Uterus (tissue), 2 donors: ENCODE measurements at regions not wholly inside any gene's neighbourhood (a gene's known extent, or its start where the extent isn't known, plus 50 kb on each side); places are given as distances from the start of the nearest gene placed in this dataset.

Experiments used
- CTCF ChIP-seq, 4 experiments: fragments of 200-600 bp in 2 of 4; fragments of 450-650 bp in 2 of 4; sonication (generic) in 2 of 4; IDR thresholded peaks; one replicate each; pipeline ENCODE4 v1.5.1; 2016 to 2019; ENCODE audit warnings: antibody characterized with exemption in 4 of 4, mild to moderate bottlenecking in 2 of 4, moderate library complexity in 1 of 4
- POLR2A ChIP-seq, 2 donors: fragments of 450-650 bp; IDR thresholded peaks; one replicate each; pipeline ENCODE4 v1.6.1; 2016; ENCODE audit warnings: antibody characterized with exemption in 2 of 2, mild to moderate bottlenecking in 1 of 2, moderate library complexity in 1 of 2

DNA sequence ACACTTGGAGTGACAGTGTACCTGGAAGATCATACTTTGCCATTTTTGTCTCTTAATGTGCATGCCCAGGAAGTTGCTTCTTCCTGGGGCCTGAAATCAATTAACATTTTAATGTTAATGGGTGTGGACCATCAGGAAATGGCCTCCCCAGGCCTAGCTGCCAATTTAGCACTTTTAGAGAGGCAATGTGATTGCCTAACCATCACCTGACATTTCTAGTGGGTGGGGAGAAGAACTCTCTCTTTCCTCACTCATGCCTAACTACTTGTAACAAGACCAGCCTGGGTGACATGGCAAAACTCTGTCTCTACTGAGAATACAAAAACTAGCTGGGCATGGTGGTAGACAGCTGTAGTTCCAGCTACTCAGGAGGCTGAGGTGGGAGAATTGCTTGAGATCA lies 549.0 kb upstream of the RGS18 start:
- TF ChIP-seq POLR2A (IDR thresholded peaks at IDR 0.05), result no peak
- no peak for TF ChIP-seq CTCF (IDR thresholded peaks at IDR 0.05)
